ENCODE measurements at regions not wholly inside any gene's neighbourhood (a gene's known extent, or its start where the extent isn't known, plus 50 kb on each side); places are given as distances from the start of the nearest gene placed in this dataset.

DNA sequence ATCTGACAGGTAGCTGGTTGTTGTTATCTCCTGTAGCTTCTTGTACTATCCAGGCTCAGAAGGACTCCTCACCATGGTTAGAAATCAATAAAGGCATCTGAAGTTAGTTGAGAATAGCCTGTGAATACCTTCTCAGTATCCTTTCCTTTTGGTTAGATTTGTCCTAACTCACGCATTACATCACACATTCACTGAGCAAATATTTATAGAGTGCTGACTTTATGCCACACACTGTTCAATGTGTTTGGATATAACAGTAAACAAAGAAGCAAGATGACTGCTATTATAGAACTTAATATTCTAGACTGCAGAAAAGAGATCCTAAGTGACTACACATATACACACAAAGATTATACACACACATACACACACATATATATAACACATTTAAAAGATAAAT lies 889.9 kb upstream of the CHAC2 start:
- ChIA-PET POLR2A (no interaction called here), CTCF (no interaction called here)
- no peaks in the 10 kb centered on the region for H3K9me3 Mint-ChIP-seq
- ATAC-seq (no peak), DNase-seq (no peak)
- intact Hi-C loops (cut with micrococcal nuclease), result no loop called here
- no peak overlapping the region for H3K27ac Mint-ChIP-seq
- H3K27me3 Mint-ChIP-seq, result no peaks in the 10 kb centered on the region
- no peaks in the 10 kb centered on the region for H3K36me3 Mint-ChIP-seq (ENCODE audit: low read depth)
- TF ChIP-seq, protein P1, sequence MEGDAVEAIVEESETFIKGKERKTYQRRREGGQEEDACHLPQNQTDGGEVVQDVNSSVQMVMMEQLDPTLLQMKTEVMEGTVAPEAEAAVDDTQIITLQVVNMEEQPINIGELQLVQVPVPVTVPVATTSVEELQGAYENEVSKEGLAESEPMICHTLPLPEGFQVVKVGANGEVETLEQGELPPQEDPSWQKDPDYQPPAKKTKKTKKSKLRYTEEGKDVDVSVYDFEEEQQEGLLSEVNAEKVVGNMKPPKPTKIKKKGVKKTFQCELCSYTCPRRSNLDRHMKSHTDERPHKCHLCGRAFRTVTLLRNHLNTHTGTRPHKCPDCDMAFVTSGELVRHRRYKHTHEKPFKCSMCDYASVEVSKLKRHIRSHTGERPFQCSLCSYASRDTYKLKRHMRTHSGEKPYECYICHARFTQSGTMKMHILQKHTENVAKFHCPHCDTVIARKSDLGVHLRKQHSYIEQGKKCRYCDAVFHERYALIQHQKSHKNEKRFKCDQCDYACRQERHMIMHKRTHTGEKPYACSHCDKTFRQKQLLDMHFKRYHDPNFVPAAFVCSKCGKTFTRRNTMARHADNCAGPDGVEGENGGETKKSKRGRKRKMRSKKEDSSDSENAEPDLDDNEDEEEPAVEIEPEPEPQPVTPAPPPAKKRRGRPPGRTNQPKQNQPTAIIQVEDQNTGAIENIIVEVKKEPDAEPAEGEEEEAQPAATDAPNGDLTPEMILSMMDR (IDR thresholded peaks at IDR 0.05), result no peak
- no peaks in the 10 kb centered on the region for H3K4me1 Mint-ChIP-seq (ENCODE audit: low read depth)
- H3K4me3 Mint-ChIP-seq, result no peak overlapping the region

DNA sequence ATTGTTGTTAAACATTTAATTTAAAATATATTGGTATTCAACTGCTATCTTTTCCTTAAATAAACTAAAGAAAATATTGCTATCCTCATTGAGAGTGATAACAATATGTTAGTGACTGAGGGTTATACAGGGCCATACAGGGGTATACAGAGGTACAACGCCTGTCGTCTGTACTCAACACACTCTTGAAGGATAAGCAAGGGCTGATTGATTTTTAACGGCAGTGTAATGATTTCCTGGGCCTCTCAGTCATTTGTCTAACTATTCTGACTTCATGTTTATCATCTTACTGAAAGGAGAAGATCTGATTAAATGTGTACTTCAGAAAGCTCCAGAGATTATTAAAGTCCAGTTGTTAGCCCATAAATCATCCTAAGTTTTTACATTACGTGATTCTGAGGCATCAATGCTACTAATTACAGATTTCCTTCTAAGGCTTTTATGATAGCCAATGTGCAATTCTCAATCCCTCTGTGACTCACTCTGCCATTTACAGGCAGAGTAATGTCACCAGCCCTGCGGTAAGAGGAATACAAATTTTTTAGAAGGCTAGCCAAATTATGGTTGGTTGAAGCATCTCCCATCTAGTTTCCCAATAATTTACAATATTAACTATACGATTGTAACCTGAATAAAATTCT lies 893.0 kb upstream of the CHAC2 start:
- TF ChIP-seq, protein P1 (IDR thresholded peaks at IDR 0.05), result no peak
- DNase-seq (no peak), ATAC-seq (no peak)
- POLR2A ChIA-PET, result no interaction called here
- Mint-ChIP-seq H3K27me3 (no peaks in the 10 kb centered on the region), H3K4me1 (ENCODE audit: low read depth) (no peaks in the 10 kb centered on the region), H3K36me3 (ENCODE audit: low read depth) (no peaks in the 10 kb centered on the region), H3K27ac (no peak overlapping the region), H3K9me3 (no peaks in the 10 kb centered on the region), H3K4me3 (no peak overlapping the region)
- CTCF ChIA-PET, result no interaction called here
- intact Hi-C loops (cut with micrococcal nuclease), result no loop called here

DNA sequence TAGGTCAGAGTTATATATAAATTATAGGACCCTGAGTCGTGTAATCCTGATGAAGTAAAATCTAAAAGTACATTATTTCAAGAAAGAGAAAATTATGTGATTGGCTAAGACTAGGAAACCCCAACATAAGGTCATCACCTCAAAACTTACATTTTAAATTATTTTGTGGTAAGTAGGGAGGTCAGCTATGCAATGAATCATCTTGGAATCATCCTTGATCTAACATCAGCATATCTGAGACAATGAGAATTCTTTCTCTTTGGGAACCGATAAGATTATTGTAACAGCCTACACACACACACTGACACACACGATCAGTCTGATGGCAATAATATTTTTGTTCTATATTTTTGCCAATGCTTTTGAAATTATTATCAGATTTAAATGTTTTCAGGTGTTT lies 904.8 kb upstream of the CHAC2 start:
- no peaks in the 10 kb centered on the region for H3K9me3 Mint-ChIP-seq
- H3K27me3 Mint-ChIP-seq, result no peaks in the 10 kb centered on the region
- CTCF ChIA-PET, result no interaction called here
- ATAC-seq (no peak), DNase-seq (no peak)
- intact Hi-C loops (cut with micrococcal nuclease), result no loop called here
- H3K27ac Mint-ChIP-seq, result no peak overlapping the region
- no peaks in the 10 kb centered on the region for H3K4me1 Mint-ChIP-seq (ENCODE audit: low read depth)
- POLR2A ChIA-PET, result no interaction called here
- no peak overlapping the region for H3K4me3 Mint-ChIP-seq
- H3K36me3 Mint-ChIP-seq (ENCODE audit: low read depth), result no peaks in the 10 kb centered on the region
- TF ChIP-seq, protein P1 (IDR thresholded peaks at IDR 0.05), result no peak

DNA sequence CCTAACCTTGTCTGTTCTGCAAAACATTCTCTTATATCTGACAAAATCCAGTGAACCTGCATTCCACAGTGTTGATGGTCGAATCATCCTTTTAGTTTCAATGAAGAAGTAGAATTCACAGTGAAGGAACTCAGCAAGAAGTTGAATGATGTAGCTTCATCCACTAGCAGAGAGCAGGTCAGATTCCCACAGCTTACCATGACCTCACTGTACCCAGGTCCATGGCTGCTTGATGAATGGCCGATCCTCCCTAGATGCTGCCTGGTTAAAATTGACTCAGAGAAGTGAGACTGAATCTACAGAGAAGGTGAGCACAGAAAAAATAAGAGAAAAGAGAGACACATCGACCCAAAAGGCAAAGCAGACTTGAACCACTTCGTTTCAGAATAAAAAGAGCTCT lies 906.0 kb upstream of the CHAC2 start:
- Mint-ChIP-seq H3K4me3 (no peak overlapping the region), H3K36me3 (ENCODE audit: low read depth) (no peaks in the 10 kb centered on the region), H3K9me3 (no peaks in the 10 kb centered on the region), H3K4me1 (ENCODE audit: low read depth) (no peaks in the 10 kb centered on the region), H3K27ac (no peak overlapping the region), H3K27me3 (no peaks in the 10 kb centered on the region)
- CTCF ChIA-PET, result no interaction called here
- ATAC-seq (no peak), DNase-seq (no peak)
- POLR2A ChIA-PET, result no interaction called here
- TF ChIP-seq, protein P1 (IDR thresholded peaks at IDR 0.05), result no peak
- intact Hi-C loops (cut with micrococcal nuclease), result no loop called here

DNA sequence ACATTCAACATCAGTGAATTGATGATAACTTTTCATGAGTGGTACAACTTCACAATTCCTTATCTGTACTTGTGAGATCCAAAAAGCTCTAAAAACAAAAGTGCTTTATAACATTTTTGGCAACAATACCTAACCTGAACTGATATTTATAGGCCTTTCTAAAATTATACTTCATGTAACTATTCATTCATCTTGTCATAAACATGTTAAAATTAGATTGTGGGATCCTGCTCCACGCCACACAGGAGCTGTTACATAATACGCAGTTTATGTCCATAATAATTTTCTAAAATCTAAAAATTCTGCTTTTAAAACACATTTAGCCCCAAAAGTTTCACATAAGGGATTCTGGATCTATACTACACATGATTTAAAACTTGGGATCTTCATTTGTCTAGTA lies 908.5 kb upstream of the CHAC2 start:
- no peak overlapping the region for H3K27ac Mint-ChIP-seq
- ChIA-PET POLR2A (no interaction called here), CTCF (no interaction called here)
- TF ChIP-seq, protein P1 (IDR thresholded peaks at IDR 0.05), result no peak
- no peaks in the 10 kb centered on the region for H3K27me3 Mint-ChIP-seq
- H3K4me3 Mint-ChIP-seq, result no peak overlapping the region
- no peaks in the 10 kb centered on the region for H3K36me3 Mint-ChIP-seq (ENCODE audit: low read depth)
- H3K4me1 Mint-ChIP-seq (ENCODE audit: low read depth), result no peaks in the 10 kb centered on the region
- H3K9me3 Mint-ChIP-seq, result no peaks in the 10 kb centered on the region
- ATAC-seq (no peak), DNase-seq (no peak)
- intact Hi-C loops (cut with micrococcal nuclease), result no loop called here
